Caco-2 (cell line): ENCODE measurements at regions not wholly inside any gene's neighbourhood (a gene's known extent, or its start where the extent isn't known, plus 50 kb on each side); places are given as distances from the start of the nearest gene placed in this dataset.

ENCODE experiments used
- BruUV-seq: library from RNA; stranded (reverse); fragments of 400-500 nt; replicated peaks from 2 replicates; lab custom pipeline; 2021; lab: Mats Ljungman, UMichigan
- CTCF ChIA-PET: fragments of 300-600 bp; sonication (Branson Sonifier 250); formaldehyde crosslinking; loops from one replicate; lab custom pipeline; 2022; ENCODE audit warnings: antibody characterized with exemption; lab: Charles Lee
- POLR2A ChIA-PET: fragments of 300-600 bp; sonication (Branson Sonifier 250); formaldehyde crosslinking; loops from one replicate; lab custom pipeline; 2022; ENCODE audit warnings: antibody characterized with exemption; lab: Charles Lee
- DNase-seq, 2 experiments: peaks; one replicate each; pipeline versions ENCODE4 v3.0.0 to v3.0.0-alpha.2; 2020 to 2022
- H3K27me3 ChIP-seq: replicated peaks from 2 replicates; pipeline ENCODE4 v1.6.0; 2011; ENCODE audit warnings: low read length; ENCODE audit not compliant: control insufficient read depth, insufficient read depth
- H3K36me3 ChIP-seq: 2 replicates; pipeline ENCODE4 v1.5.1; 2011; ENCODE audit warnings: low read length; ENCODE audit not compliant: control insufficient read depth, insufficient read depth
- H3K4me1 ChIP-seq: fragments of 250-450 bp; sonication (Bioruptor Pico); 2 replicates; pipeline ENCODE4 v1.5.1; 2020; ENCODE audit warnings: mild to moderate bottlenecking
- H3K4me3 ChIP-seq: 2 replicates; pipeline ENCODE4 v1.5.1; 2011; ENCODE audit warnings: low read depth, mild to moderate bottlenecking, control low read depth, low read length
- H3K9me3 ChIP-seq: fragments of 250-450 bp; sonication (Bioruptor Pico); 2 replicates; pipeline ENCODE4 v1.5.1; 2020; ENCODE audit warnings: mild to moderate bottlenecking, moderate library complexity
- H3K27ac Mint-ChIP-seq: one replicate; pipeline ENCODE4 v1.8.0; 2022; ENCODE audit warnings: mixed read lengths; ENCODE audit not compliant: unreplicated experiment
- H3K27me3 Mint-ChIP-seq: one replicate; pipeline ENCODE4 v1.8.0; 2022; ENCODE audit warnings: mixed read lengths; ENCODE audit not compliant: insufficient read depth, unreplicated experiment
- H3K36me3 Mint-ChIP-seq: one replicate; pipeline ENCODE4 v1.8.0; 2022; ENCODE audit warnings: mild to moderate bottlenecking, mixed read lengths; ENCODE audit not compliant: insufficient read depth, unreplicated experiment
- H3K4me1 Mint-ChIP-seq: one replicate; pipeline ENCODE4 v1.8.0; 2022; ENCODE audit warnings: low read depth, mixed read lengths; ENCODE audit not compliant: unreplicated experiment
- H3K4me3 Mint-ChIP-seq: one replicate; pipeline ENCODE4 v1.8.0; 2022; ENCODE audit warnings: mild to moderate bottlenecking, moderate library complexity, mixed read lengths; ENCODE audit not compliant: unreplicated experiment
- H3K9me3 Mint-ChIP-seq: one replicate; pipeline ENCODE4 v1.8.0; 2022; ENCODE audit warnings: mixed read lengths; ENCODE audit not compliant: unreplicated experiment
- intact Hi-C: fragments of 100-400 bp; cut with micrococcal nuclease; formaldehyde crosslinking; loops from one replicate; pipeline ENCODE4 v1.10.0; 2022; ENCODE audit not compliant: unreplicated experiment
- TF ChIP-seq, protein P1 (sequence below), 2 experiments: fragments of 200-600 bp in 1 of 2; IDR thresholded peaks; 1 replicate in 1 of 2; 2 replicates in 1 of 2; pipeline versions ENCODE4 v1.5.1 to v1.8.0; 2011 to 2022; ENCODE audit warnings: antibody characterized with exemption in 1 of 2, control low read depth in 1 of 2, inconsistent platforms in 1 of 2, low read depth in 1 of 2, low read length in 1 of 2, mild to moderate bottlenecking in 1 of 2, moderate library complexity in 1 of 2; ENCODE audit not compliant: insufficient read depth in 1 of 2, severe bottlenecking in 1 of 2, unreplicated experiment in 1 of 2

GRCh38 chr3:27914199-27914598 is 192.1 kb upstream of the EOMES start:
- no peak overlapping the region for H3K4me3 ChIP-seq
- Mint-ChIP-seq H3K27me3 (no peaks in the 10 kb centered on the region), H3K4me3 (no peak overlapping the region), H3K9me3 (no peaks in the 10 kb centered on the region), H3K27ac (no peak overlapping the region), H3K4me1 (no peaks in the 10 kb centered on the region), H3K36me3 (no peaks in the 10 kb centered on the region)
- TF ChIP-seq, protein P1, sequence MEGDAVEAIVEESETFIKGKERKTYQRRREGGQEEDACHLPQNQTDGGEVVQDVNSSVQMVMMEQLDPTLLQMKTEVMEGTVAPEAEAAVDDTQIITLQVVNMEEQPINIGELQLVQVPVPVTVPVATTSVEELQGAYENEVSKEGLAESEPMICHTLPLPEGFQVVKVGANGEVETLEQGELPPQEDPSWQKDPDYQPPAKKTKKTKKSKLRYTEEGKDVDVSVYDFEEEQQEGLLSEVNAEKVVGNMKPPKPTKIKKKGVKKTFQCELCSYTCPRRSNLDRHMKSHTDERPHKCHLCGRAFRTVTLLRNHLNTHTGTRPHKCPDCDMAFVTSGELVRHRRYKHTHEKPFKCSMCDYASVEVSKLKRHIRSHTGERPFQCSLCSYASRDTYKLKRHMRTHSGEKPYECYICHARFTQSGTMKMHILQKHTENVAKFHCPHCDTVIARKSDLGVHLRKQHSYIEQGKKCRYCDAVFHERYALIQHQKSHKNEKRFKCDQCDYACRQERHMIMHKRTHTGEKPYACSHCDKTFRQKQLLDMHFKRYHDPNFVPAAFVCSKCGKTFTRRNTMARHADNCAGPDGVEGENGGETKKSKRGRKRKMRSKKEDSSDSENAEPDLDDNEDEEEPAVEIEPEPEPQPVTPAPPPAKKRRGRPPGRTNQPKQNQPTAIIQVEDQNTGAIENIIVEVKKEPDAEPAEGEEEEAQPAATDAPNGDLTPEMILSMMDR (IDR thresholded peaks at IDR 0.05; ENCODE audit: insufficient read depth in 1 of 2, low read depth in 1 of 2, low read length in 1 of 2, severe bottlenecking in 1 of 2, unreplicated experiment in 1 of 2) = no peak
- intact Hi-C loops = no loop called here
- H3K36me3 ChIP-seq = no peaks in the 10 kb centered on the region
- H3K9me3 ChIP-seq = no peaks in the 10 kb centered on the region
- no TSS peak for BruUV-seq
- CTCF ChIA-PET = no interaction called here
- no peaks in the 10 kb centered on the region for H3K4me1 ChIP-seq
- POLR2A ChIA-PET = no interaction called here
- no peaks in the 10 kb centered on the region for H3K27me3 ChIP-seq
- DNase-seq = no peak

DNA sequence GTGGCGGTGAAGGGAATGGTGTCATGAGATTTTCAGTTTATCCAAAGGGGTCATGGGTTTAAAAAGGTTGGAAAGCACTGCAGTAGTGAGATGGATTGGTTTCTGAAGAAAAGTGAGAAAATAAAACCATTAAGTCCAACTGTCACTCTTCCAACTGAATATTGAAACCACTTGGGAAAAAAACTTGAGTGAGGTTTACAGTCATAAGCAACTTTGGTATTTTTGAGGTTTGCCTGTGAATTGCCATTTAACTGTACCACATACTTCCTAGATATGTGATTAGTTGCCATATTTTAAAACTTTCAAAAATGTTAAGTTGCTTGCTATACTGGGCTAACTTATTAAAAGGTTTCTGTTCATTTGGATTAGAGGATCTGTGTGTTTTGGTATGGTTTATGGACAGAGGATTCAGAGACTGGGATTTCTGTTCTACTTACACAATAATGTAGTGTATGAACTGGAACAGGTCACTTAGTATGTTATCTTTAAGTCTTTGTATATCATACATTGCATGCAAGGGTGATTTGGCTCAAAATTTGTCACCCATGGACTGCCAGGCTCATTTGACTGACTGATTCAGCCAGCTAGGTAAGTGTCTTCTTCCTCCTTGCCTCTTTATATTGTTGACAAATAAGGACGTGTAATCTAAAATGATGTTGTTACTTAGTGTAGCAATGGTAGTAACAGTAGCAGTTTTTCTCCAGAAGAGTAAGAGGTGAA is 201.4 kb upstream of the EOMES start:
- ChIA-PET POLR2A (no interaction called here), CTCF (no interaction called here)
- DNase-seq = no peak

GRCh38 chr3:27927882-27928281 is 205.8 kb upstream of the EOMES start:
- Histone ChIP-seq H3K9me3 (no peaks in the 10 kb centered on the region), H3K27me3 (no peaks in the 10 kb centered on the region), H3K4me3 (no peak overlapping the region), H3K36me3 (no peaks in the 10 kb centered on the region), H3K4me1 (no peaks in the 10 kb centered on the region)
- TF ChIP-seq, protein P1 (IDR thresholded peaks at IDR 0.05; ENCODE audit: insufficient read depth in 1 of 2, low read depth in 1 of 2, low read length in 1 of 2, severe bottlenecking in 1 of 2, unreplicated experiment in 1 of 2) = no peak
- Mint-ChIP-seq H3K4me1 (no peaks in the 10 kb centered on the region), H3K4me3 (no peak overlapping the region), H3K27ac (no peak overlapping the region), H3K36me3 (no peaks in the 10 kb centered on the region), H3K9me3 (no peaks in the 10 kb centered on the region), H3K27me3 (no peaks in the 10 kb centered on the region)
- no peak for DNase-seq
- intact Hi-C loops = no loop called here
- CTCF ChIA-PET = no interaction called here
- POLR2A ChIA-PET = no interaction called here
- no TSS peak for BruUV-seq

More for the DNA sequence above, 201.4 kb upstream of the EOMES start:
- BruUV-seq = no TSS peak
- Histone ChIP-seq H3K4me3 (no peak overlapping the region), H3K27me3 (no peaks in the 10 kb centered on the region), H3K36me3 (no peaks in the 10 kb centered on the region), H3K9me3 (no peaks in the 10 kb centered on the region), H3K4me1 (no peaks in the 10 kb centered on the region)
- Mint-ChIP-seq H3K27ac (no peak overlapping the region), H3K36me3 (no peaks in the 10 kb centered on the region), H3K4me3 (no peak overlapping the region), H3K4me1 (no peaks in the 10 kb centered on the region), H3K9me3 (no peaks in the 10 kb centered on the region), H3K27me3 (no peaks in the 10 kb centered on the region)
- TF ChIP-seq, protein P1 (IDR thresholded peaks at IDR 0.05; ENCODE audit: insufficient read depth in 1 of 2, low read depth in 1 of 2, low read length in 1 of 2, severe bottlenecking in 1 of 2, unreplicated experiment in 1 of 2) = no peak
- intact Hi-C loops = no loop called here
